Parathyroid adenoma (tissue), 2 donors: ENCODE measurements at regions not wholly inside any gene's neighbourhood (a gene's known extent, or its start where the extent isn't known, plus 50 kb on each side); places are given as distances from the start of the nearest gene placed in this dataset.

Experiments
- H2AFZ ChIP-seq: fragments of 300-600 bp; sonication (generic); one replicate; pipeline ENCODE4 v1.7.0; 2017; ENCODE audit warnings: antibody characterized with exemption, mild to moderate bottlenecking
- H3K27ac ChIP-seq: fragments of 300-600 bp; sonication (generic); one replicate; pipeline ENCODE4 v1.7.0; 2017
- H3K27me3 ChIP-seq: fragments of 300-600 bp; sonication (generic); one replicate; pipeline ENCODE4 v1.7.0; 2017; ENCODE audit warnings: low read length; ENCODE audit not compliant: control insufficient read depth, insufficient read depth
- H3K36me3 ChIP-seq: fragments of 300-600 bp; sonication (generic); one replicate; pipeline ENCODE4 v1.7.0; 2017; ENCODE audit warnings: low read length; ENCODE audit not compliant: control insufficient read depth, insufficient read depth
- H3K4me1 ChIP-seq: fragments of 300-600 bp; sonication (generic); one replicate; pipeline ENCODE4 v1.7.0; 2017; ENCODE audit warnings: control low read depth
- H3K4me2 ChIP-seq: fragments of 300-600 bp; sonication (generic); one replicate; pipeline ENCODE4 v1.7.0; 2017; ENCODE audit warnings: low read length
- H3K4me3 ChIP-seq: fragments of 300-600 bp; sonication (generic); one replicate; pipeline ENCODE4 v1.7.0; 2017; ENCODE audit warnings: low read depth, low read length
- H3K79me2 ChIP-seq: fragments of 300-600 bp; sonication (generic); one replicate; pipeline ENCODE4 v1.7.0; 2017; ENCODE audit warnings: control low read depth
- H3K9ac ChIP-seq: fragments of 300-600 bp; sonication (generic); one replicate; pipeline ENCODE4 v1.7.0; 2017; ENCODE audit warnings: mild to moderate bottlenecking
- H3K9me3 ChIP-seq: fragments of 300-600 bp; sonication (generic); one replicate; pipeline ENCODE4 v1.7.0; 2017; ENCODE audit warnings: low read length; ENCODE audit not compliant: control insufficient read depth
- CTCF ChIP-seq: fragments of 300-600 bp; sonication (generic); IDR thresholded peaks from one replicate; pipeline ENCODE4 v1.7.0; 2017; ENCODE audit warnings: antibody characterized with exemption, mild to moderate bottlenecking
- donor health status: primary hyperparathyroidism.

- no peaks in the 10 kb centered on the region for H3K27me3 ChIP-seq
- no peaks in the 10 kb centered on the region for H3K36me3 ChIP-seq
- no peak overlapping the region for H2AFZ ChIP-seq
- no peaks in the 10 kb centered on the region for H3K9me3 ChIP-seq
- no peak overlapping the region for H3K27ac ChIP-seq
- no peak for TF ChIP-seq CTCF
- H3K4me2 ChIP-seq, result no peak overlapping the region
- H3K9ac ChIP-seq, result no peak overlapping the region
- H3K4me3 ChIP-seq, result no peak overlapping the region
- H3K4me1 ChIP-seq, result no peaks in the 10 kb centered on the region
- H3K79me2 ChIP-seq, result no peaks in the 10 kb centered on the region
These were observed 736.3 kb downstream of the POM121L12 start for GRCh38 chr7:53771701-53772100.

GRCh38 chr7:53776323-53776722, 740.9 kb downstream of the POM121L12 start:
- Histone ChIP-seq H3K9ac (no peak overlapping the region), H3K27me3 (no peaks in the 10 kb centered on the region), H3K4me1 (no peaks in the 10 kb centered on the region), H2AFZ (no peak overlapping the region), H3K4me2 (no peak overlapping the region), H3K9me3 (no peaks in the 10 kb centered on the region), H3K36me3 (no peaks in the 10 kb centered on the region), H3K27ac (no peak overlapping the region), H3K79me2 (no peaks in the 10 kb centered on the region), H3K4me3 (no peak overlapping the region)
- no peak for TF ChIP-seq CTCF

GRCh38 chr7:53789741-53790140, 752.4 kb upstream of the VSTM2A start:
- no peak for TF ChIP-seq CTCF
- Histone ChIP-seq H3K9ac (no peak overlapping the region), H3K36me3 (no peaks in the 10 kb centered on the region), H3K27ac (no peak overlapping the region), H3K27me3 (no peaks in the 10 kb centered on the region), H3K4me3 (no peak overlapping the region), H2AFZ (no peak overlapping the region), H3K9me3 (no peaks in the 10 kb centered on the region), H3K4me2 (no peak overlapping the region), H3K79me2 (no peaks in the 10 kb centered on the region), H3K4me1 (no peaks in the 10 kb centered on the region)

GRCh38 chr7:53794816-53795215, 747.4 kb upstream of the VSTM2A start:
- Histone ChIP-seq H3K79me2 (no peaks in the 10 kb centered on the region), H2AFZ (no peak overlapping the region), H3K36me3 (no peaks in the 10 kb centered on the region), H3K27me3 (no peaks in the 10 kb centered on the region), H3K4me3 (no peak overlapping the region), H3K9me3 (no peaks in the 10 kb centered on the region), H3K4me2 (no peak overlapping the region), H3K4me1 (no peaks in the 10 kb centered on the region), H3K27ac (no peak overlapping the region), H3K9ac (no peak overlapping the region)
- no peak for TF ChIP-seq CTCF

- Histone ChIP-seq H2AFZ (no peak overlapping the region), H3K36me3 (no peaks in the 10 kb centered on the region), H3K4me3 (no peak overlapping the region), H3K27me3 (no peaks in the 10 kb centered on the region), H3K27ac (no peak overlapping the region), H3K4me1 (no peaks in the 10 kb centered on the region), H3K9ac (no peak overlapping the region), H3K9me3 (no peaks in the 10 kb centered on the region), H3K79me2 (no peaks in the 10 kb centered on the region), H3K4me2 (no peak overlapping the region)
- TF ChIP-seq CTCF, result no peak
These were observed 741.4 kb upstream of the VSTM2A start for GRCh38 chr7:53800746-53801145.
